NCI-H187 treated with DMSO at 0.1 percent for 48 hours (cell line): ENCODE measurements at regions not wholly inside any gene's neighbourhood (a gene's known extent, or its start where the extent isn't known, plus 50 kb on each side); places are given as distances from the start of the nearest gene placed in this dataset.
"Not testable (repeated sequence)": the region's sequence is repeated elsewhere in the genome, so short reads cannot be mapped to it uniquely, and the experiment has no call there.

Experiments used
- DNase-seq: peaks from one replicate; lab custom pipeline; 2025; lab: John Stamatoyannopoulos, UW

DNA sequence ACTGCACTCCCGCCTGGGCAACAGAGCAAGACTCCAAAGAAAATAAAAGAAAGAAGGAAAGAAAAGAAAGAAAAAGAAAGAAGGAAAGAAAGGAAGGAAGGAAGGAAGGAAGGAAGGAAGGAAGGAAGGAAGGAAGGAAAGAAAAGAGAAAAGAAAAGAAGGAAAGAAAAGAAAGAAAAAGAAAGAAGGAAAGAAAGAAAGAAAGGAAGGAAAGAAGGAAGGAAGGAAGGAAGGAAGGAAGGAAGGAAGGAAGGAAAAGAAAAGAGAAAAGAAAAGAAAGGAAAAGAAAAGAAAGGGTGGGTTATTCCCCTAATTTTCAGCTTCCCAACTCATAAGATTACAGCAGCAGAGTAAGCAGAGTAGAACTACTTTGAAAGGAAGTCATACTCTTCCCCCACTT lies 64.4 kb downstream of the TMEM200C start:
- not testable (repeated sequence) for DNase-seq

DNA sequence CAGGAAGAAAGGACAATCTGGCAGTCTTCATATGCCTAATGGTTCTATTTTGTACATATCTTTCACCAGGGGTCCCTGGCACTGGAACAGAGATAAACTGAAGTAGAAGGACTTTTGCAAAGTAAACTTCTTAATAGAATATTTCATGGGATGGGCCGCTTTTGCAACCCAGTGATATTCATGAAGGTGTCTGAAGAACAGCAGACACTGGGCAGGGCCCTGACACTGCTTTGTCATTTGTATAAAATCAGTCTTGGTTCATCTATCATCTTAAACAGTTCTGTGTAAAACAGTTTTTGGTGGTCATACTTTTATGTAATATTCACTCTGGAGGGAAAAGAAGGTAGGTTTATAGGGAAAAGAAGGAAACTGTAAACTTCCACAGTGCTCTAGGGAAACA lies 66.4 kb downstream of the TMEM200C start:
- no peak for DNase-seq

DNA sequence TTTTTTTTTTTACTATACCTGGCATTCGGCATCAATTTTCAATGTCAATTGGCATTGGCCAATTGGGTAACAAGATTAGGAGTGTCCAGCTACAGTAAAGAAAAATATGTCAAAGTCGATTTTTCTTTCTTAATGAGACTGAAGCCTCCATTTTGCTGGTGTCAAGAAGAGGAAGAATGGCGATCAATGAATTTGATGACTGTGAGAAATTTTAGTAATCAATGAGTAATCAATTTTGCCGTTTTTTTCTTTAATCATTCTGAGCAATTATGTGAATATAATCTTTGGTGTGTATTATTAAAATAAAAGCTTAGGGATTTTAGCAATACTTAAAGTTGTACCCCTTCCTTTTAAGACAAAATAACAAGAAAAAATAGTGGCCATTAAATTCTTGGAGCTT lies 69.7 kb downstream of the TMEM200C start:
- no peak for DNase-seq

DNA sequence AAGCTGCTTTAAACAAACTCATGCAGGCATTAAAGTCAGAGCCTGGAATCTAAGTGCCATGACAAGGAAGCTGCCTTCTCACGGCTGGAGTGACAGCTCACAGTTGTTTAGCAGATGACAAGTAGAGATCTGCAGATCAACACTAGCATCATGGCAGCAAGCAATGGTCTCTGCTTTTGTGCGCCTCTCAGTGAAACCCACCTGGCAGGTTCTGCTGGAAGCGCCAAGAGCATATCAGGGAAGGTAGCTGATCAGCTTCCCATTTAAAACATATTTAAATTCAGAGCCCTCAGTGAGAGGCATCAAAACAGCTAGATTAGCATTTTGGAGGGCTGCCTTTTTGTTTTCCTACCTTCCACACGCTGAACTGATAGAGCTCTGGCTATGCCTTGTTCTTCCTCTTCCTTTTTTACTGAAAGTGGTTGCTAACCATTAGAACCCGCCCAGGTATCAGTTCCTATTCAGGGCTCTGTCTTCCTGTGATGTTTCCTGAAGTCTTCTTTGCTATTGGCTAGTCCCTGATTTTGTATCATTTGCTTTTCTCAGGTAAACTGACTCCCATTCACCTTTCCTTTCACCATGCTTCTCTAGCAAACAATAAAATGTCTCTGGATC lies 70.8 kb downstream of the TMEM200C start:
- no peak for DNase-seq

DNA sequence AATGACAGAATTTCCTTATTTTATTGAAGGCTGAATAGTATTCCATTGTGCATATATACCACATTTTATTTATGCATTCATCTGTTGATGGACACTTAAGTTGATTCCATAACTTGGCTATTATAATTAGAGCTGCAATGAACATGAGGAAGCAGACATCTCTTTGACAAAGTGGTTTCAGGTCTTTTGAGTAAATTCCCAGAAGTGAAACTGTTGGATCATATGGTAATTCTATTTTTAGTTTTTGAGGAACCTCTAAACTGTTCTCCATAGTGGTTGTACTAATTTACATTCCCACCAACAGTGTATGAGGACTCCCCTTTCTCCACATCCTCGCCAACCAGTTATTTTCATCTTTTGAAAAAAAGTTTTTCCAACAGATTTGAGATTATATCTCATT lies 77.5 kb downstream of the TMEM200C start:
- no peak for DNase-seq

DNA sequence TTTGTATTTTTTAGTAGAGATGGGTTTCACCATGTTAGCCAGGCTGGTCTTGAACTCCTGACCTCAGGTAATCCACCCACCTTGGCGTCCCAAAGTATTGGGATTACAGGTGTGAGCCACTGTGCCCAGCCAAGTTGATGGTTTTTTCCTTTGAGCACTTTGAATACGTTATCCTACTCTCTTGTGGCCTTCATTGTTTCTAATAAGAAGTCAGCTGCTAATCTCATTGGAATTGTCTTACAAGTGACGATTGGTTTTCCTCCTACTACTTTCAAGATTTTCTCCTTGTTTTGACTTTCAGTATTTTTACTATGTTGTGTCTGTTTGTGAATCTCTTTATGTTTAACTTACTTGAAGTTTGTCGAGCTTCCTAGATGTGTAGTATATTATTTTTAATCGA lies 88.5 kb downstream of the TMEM200C start:
- no peak for DNase-seq

DNA sequence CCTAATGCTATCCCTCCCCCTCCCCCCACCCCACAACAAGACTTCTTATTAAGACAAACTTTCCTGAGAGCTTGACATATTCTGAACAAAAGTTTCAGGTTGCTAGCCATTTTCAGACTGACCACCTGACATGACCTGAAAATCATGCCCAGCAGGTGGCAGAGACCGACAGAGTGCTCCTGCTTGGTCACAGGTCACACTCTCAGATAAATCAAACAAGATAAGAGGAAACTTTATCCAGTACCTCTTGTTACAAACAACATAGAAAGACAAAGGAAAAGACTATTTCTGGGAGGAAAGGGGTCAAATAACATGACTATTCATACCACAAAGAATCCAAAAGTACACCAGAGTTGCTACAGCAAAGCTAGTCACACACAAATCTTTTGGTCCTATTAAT lies 107.4 kb downstream of the TMEM200C start:
- DNase-seq: no peak

DNA sequence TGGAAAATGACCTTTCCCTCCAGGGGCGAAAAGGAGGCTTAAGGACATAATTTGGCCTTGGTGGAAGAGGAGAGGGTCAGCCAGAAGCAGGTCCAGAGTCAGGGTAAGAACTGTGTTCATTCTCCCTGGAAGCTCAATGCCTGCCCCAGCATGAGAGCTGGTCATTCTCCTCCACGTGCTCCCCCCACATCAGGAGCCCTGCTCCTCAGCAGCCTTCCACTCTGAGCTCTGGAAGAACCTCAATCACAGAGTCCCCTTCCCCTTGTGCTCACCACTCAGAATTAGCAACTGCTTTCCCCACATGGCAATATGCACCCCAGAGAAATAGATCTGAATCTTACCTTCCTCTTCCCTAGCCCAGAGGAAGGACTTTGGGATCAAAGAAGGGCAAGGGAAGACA lies 115.4 kb downstream of the TMEM200C start:
- DNase-seq: no peak

DNA sequence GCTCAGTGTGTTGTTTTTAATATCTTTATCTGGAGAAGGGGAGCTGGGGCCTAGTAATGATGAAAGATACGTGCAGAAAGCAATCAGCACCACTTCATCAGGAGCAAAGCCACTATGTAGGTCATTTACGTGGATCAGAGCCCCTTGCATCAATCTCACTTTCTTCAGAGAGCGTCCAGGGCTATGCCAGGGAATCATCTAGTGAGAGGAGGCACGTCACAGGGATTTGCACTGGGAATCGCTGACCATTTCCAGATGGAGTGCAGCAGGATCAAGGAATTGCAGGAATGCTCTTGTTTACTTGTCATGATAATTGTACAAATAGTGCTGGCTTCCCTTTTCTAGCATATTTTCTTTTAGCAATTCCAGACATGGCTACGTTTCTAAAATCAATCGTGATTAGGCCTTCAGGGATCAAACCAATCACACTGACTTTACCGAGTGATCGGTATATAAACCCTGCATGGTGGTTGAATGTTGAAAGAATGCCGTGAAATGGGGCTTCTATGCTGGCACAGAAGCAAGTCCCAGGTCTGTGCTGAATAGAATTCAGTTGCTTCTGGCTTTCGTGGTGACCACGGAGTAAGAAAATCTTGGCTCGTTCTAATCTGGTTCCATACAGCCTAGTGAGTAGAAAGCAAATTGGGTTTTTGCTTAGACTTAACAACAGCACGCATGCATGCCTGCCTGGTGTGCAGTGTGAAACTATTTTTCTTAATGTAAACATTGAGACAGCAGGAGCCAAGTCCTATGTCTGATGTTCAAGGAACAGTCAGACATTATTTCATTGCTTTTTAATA lies 122.8 kb downstream of the TMEM200C start:
- DNase-seq: no peak

DNA sequence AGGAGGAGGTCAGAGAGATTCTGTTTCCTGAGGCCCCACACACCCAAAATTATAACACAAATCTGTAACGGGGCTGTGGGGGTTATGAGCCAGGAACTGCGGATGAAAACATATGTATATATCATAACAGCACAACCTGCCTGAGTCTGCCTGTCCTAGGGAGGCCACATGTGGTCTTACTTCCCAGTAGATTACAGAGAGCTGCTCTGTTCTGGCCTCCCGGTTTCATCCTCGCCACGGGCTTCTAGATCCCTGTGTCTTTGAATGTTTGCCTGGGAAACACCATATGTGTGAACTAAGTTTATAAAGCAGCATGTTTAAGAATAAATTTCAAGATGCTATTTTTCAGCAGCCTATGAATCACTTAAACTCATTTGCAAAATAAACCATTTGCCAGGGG lies 124.0 kb downstream of the TMEM200C start:
- DNase-seq: no peak

DNA sequence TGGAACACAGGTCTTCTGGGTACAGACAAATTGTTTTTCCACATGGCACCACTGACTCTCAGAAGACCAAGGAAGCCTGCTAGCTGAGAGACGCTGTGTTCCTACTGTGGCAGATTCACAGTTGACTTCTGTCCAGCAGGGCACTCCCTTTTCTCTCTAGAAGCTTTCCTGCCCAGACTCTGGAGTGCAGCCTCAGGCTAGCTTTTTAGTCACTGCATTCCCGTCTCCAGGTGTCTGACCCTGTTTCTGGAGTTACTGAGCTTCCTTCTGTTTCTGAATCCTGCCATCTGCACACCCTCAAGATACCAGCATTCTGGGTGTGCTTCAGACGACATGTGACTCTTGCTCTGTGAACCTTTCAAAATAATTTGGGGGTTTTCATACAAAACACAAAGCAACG lies 125.1 kb downstream of the TMEM200C start:
- DNase-seq: no peak

DNA sequence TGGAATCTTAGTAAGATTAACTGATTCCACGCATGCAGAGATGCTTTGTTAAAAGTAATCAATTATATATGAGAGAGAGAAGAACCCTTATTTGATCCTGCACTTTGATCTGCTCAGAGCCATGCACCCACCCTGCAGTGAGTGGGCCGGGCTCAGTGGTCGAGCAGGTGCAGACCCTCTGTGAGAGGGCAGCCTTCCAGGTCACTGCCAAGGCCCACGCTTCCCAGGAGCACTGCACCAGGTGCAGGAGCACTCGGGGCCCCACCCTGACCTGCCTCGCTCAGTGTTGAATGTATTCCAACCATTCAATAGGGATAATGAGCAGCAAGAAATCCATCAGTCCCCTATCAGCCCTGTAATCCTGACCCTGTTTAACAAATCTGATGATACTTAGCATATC lies 126.9 kb downstream of the TMEM200C start:
- DNase-seq: no peak

DNA sequence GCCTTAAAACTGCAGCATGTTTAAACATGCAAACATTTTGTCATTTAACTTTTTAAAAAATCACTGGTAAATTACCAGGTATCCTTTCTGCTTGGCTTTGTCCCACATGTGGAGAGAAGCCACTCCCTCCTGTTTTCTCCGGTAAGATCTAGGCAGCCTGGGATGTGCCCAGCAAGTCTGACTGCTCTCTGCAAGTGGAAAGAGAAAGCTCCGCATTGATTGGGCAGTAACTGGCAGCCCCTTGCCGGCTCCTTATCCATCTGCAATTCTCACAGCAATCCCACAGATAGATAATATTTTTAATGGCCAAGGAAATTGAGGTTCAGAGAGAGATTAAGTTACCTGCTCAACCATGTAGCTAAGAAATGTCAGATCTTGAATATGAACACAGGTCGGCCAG lies 136.1 kb downstream of the TMEM200C start:
- no peak for DNase-seq

DNA sequence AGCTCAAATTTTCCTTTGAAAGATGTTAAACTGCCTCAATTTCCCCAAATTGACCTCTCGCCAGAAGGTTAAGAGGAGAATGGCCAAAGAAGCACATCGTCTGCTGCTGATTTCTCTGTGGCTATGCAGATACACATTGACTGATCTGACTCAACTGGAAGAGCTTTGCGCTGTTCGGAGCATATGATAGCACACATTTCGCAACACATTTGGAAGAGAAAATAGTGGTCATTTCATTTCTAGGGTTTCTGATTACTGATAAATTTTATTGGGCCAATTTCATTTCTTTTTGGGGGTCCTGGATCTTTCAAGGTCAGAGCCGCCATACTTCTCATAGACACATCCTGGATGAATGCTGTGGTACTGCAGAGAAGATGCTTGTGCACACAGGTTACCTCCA lies 138.5 kb downstream of the TMEM200C start:
- no peak for DNase-seq

DNA sequence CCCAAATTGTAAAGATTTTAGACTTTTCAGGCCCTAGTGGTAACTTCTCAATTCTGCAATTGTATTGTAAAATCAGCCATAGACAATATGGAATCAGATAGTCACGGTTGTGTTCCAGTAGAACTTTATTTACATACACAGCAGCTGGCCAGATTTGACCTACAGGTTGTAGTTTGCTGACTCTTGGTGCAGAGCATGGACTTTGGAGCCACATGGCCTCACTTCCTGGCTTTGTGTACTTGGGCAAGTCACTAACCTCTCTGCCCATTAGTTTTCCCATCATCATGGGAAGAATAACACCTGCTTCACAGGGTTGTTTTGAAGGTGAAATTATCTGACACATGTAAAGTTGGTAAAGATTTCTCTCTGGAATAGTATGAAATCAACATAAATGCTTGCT lies 147.6 kb downstream of the TMEM200C start:
- DNase-seq: no peak

DNA sequence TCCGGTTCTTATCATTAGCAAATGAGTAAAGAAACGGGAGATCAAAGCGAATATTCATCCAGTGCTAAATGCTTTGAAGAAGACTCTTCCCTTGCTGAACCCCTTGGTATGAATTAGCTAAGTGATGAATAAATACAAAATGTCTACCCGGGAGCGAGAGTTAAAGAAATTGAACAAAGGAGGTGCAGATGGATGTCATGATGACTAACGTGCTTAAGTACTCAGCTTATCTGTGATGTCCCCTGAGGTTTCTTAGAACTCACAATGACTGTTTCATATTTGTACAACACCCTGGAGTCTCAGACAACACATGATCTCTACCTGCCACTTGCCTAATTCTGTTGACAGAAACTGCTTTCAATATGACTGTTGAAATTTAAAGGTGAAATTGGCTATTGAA lies 148.5 kb downstream of the TMEM200C start:
- peak; percentile 60 for DNase-seq

DNA sequence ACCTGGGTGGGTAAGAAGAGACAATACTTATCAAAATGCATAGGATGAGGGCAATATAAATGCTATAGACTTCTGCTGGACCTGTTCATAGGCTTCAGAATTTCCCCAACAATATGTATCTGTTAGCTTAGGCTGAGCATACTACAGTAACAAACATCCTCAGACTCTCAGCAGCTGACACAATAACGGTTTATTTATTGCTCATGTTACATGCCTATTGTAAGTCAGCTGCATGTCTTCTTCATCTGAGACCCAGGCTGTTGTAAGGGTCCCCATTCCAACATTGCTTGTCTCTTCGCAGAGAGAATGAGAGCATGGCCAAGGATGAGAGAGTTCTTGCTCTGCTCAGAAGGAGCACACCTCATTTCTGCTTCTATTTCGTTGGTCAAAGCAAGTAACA lies 150.7 kb downstream of the TMEM200C start:
- no peak for DNase-seq

DNA sequence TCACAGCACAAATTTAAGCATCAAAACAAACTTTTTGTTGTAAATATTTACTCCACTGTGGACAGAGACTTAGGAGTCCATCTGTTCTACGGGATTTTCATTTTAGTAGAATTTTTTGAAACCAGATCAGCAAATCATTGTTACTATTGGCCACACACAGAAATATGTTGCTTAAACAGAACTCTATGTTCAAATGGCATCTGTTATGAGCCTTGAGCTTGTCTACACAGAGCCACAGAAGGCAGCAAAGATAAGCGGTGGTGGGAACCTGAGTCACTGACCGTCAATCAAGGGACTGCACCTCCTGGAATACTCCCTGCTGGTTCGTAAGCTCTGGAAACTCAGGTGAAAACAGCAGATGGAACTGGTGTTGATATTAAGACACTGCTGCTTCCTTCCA lies 156.8 kb downstream of the TMEM200C start:
- no peak for DNase-seq

DNA sequence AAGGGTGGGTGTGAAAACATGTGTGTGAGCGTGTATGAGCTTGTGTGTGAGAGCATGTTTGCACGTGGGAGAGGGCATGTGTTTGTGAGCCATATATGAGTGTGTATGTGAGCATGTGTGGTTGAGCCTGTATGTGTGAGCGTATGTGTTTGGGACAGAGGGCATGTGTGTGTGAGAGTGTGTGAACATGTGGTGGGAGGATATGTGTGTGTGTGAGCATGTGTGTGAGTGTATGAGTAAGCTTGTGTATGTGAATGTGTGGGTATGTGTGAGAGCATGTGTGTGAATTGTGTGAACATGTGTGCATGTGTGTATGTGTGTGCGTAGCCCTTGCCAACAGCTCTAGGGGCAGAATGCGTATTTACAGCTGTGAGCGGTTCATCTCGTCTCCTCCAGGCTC lies 163.0 kb downstream of the TMEM200C start:
- DNase-seq: no peak

DNA sequence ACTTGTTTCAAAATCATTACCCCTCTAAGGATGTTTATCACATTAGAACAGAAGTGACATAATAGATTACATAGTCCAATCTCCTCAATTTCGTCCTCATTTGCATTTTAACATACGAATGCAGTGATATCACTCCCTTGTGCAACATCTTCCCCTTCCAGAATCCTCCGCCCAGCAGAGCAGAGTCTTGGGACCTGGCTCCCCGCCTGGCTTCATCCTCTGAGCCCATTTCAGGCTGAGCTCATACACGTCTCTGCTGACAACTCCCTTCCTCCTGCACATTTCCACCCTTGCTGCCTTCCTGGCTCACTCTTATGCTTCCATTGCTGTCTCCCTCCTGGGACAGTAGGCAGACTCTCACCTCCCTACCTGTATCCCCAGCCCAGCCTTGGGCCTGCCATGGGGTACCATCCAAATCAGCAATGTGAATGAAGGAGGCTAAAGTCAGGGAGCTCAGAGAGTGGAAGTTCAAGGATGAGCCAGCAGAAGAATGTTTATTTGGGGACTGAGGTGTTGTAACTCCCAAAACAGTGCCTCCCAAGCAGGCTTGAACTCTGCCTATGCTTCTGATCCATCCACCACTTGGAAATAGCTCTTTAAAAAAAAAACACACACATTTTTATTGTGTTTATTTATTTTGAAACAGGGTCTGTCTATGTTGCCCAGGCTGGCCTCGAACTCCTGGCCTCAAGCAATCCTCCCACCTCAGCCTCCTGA lies 165.2 kb downstream of the TMEM200C start:
- DNase-seq: no peak

DNA sequence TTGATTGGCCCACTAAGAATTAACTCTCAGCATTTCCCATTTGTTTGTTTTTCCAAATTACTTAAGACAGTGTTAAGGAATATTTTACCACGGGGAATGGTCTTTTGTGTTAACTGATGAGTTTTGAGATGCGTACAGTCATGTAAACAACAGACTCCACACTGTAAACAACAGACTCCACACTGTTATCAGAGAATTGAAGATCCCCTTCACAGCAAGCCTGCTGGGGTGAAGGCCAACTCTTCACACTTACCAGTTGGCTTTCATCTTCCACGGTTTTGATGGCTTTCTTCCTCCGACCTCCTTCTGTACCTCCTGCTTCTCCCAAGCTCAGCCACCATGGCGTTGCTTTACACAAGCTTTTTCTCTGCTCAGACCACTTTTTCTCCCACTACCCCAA lies 166.8 kb downstream of the TMEM200C start:
- no peak for DNase-seq

DNA sequence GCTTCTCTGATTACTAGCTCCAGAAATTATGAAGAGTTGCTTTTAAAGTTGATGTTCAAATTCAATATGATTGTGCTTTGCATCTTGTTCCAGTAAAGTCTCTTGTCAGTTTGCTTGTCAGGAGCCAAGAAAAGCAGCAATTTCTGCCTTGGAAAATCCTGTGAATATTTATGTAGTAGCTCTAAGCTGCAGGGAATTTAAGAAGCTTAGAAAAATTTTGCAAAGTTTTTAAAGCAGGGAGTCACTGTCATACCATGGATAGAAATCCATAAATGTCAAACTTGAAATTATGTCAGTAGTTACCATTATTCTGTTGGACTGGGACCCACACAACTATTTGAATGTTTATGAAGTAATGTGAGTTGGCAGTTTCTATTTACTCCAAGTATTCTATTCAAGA lies 169.3 kb downstream of the TMEM200C start:
- no peak for DNase-seq

DNA sequence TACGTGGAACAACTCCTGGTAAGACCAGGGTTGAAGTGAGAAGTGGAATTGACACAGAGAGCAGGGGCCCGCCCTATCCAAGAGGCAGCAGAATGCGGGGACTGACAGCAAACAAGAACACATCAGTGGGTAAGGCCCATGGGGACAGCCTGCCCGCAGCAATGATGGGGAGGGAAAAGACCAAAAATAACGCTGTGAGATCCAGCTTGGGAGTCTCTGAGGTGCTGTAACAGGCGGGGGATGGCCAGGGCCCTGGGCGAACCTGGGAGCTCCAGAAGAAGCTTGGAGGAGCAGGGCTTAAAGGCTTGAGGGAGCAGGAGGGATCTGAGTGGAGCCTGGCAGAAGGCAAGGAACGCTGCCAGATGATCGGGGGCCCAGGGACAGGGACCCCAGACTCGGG lies 173.4 kb downstream of the TMEM200C start:
- no peak for DNase-seq
